SK-N-SH (cell line): ENCODE measurements at regions not wholly inside any gene's neighbourhood (a gene's known extent, or its start where the extent isn't known, plus 50 kb on each side); places are given as distances from the start of the nearest gene placed in this dataset.

ENCODE experiments used
- CTCF ChIA-PET: fragments of 300-600, 350-600 bp; formaldehyde crosslinking; extraction: SDS; loops from one replicate; lab custom pipeline; 2021; lab: Yijun Ruan, JAX
- POLR2A ChIA-PET: fragments of 350-600 bp; sonication (Branson Sonifier 250); formaldehyde crosslinking; extraction: SDS; loops from one replicate; lab custom pipeline; 2020; ENCODE audit warnings: antibody characterized with exemption, inconsistent platforms; lab: Yijun Ruan, JAX
- DNase-seq: peaks from one replicate; pipeline ENCODE4 v3.0.0; 2012
- H2AFZ ChIP-seq: fragments of 200-600 bp; sonication (generic); 2 replicates; pipeline ENCODE4 v1.8.1; 2016; ENCODE audit warnings: antibody characterized with exemption, mild to moderate bottlenecking, low read depth
- H3F3A ChIP-seq: fragments of 200-600 bp; sonication (generic); replicated peaks from 2 replicates; pipeline ENCODE3; 2016; ENCODE audit warnings: antibody characterized with exemption, mild to moderate bottlenecking; ENCODE audit not compliant: insufficient read depth
- H3K27ac ChIP-seq, 2 experiments: fragments of 200-500 bp in 1 of 2; fragments of 200-600 bp in 1 of 2; sonication (Bioruptor generic) in 1 of 2; sonication (generic), shearing (Covaris generic) in 1 of 2; 2 replicates each; pipeline versions ENCODE4 v1.5.1 to v1.6.1; 2014 to 2016; ENCODE audit warnings: low read depth in 2 of 2, inconsistent platforms in 1 of 2, low read length in 1 of 2, mild to moderate bottlenecking in 1 of 2, mixed read lengths in 1 of 2
- H3K27me3 ChIP-seq: fragments of 200-600 bp; sonication (generic), shearing (Covaris generic); 2 replicates; pipeline ENCODE4 v1.6.1; 2016; ENCODE audit warnings: mixed run types; ENCODE audit not compliant: insufficient read depth
- H3K36me3 ChIP-seq, 2 experiments: fragments of 200-500 bp in 1 of 2; fragments of 200-600 bp in 1 of 2; sonication (Bioruptor generic) in 1 of 2; sonication (generic) in 1 of 2; replicated peaks in 1 of 2; 2 replicates each; pipeline versions ENCODE3 to v1.5.1; 2014 to 2016; ENCODE audit warnings: low read length in 1 of 2, mild to moderate bottlenecking in 1 of 2; ENCODE audit not compliant: insufficient read depth in 2 of 2, control insufficient read depth in 1 of 2
- H3K4me1 ChIP-seq, 2 experiments: fragments of 200-500 bp in 1 of 2; fragments of 200-600 bp in 1 of 2; sonication (Bioruptor generic) in 1 of 2; sonication (generic), shearing (Covaris generic) in 1 of 2; 2 replicates each; pipeline versions ENCODE4 v1.5.1 to v1.6.1; 2014 to 2016; ENCODE audit warnings: low read depth in 1 of 2, low read length in 1 of 2, mixed run types in 1 of 2; ENCODE audit not compliant: insufficient read depth in 2 of 2, control insufficient read depth in 1 of 2
- H3K4me2 ChIP-seq: fragments of 200-600 bp; sonication (generic), shearing (Covaris generic); 2 replicates; pipeline ENCODE4 v1.6.1; 2017; ENCODE audit warnings: mixed run types
- H3K4me3 ChIP-seq, 2 experiments: fragments of 200-500 bp in 1 of 2; fragments of 200-600 bp in 1 of 2; sonication (Bioruptor generic) in 1 of 2; sonication (generic), shearing (Covaris generic) in 1 of 2; 2 replicates each; pipeline versions ENCODE4 v1.5.1 to v1.8.1; 2014 to 2016; ENCODE audit warnings: low read depth in 2 of 2, inconsistent platforms in 1 of 2, low read length in 1 of 2, mild to moderate bottlenecking in 1 of 2, mixed read lengths in 1 of 2, moderate library complexity in 1 of 2
- H3K79me2 ChIP-seq: fragments of 200-600 bp; sonication (generic); 2 replicates; pipeline ENCODE4 v1.8.1; 2017; ENCODE audit warnings: mild to moderate bottlenecking; ENCODE audit not compliant: insufficient read depth
- H3K9ac ChIP-seq: fragments of 200-600 bp; sonication (generic); 2 replicates; pipeline ENCODE4 v1.6.1; 2017; ENCODE audit warnings: mixed run types
- H3K9me2 ChIP-seq: fragments of 200-600 bp; sonication (generic); 2 replicates; pipeline ENCODE4 v1.6.1; 2017; ENCODE audit warnings: mixed run types
- H3K9me3 ChIP-seq: fragments of 200-600 bp; sonication (generic); 2 replicates; pipeline ENCODE4 v1.6.1; 2017; ENCODE audit warnings: mixed run types, mild to moderate bottlenecking, moderate library complexity
- H4K20me1 ChIP-seq: fragments of 200-600 bp; sonication (generic); 2 replicates; pipeline ENCODE4 v1.6.1; 2017; ENCODE audit warnings: mild to moderate bottlenecking, mixed run types; ENCODE audit not compliant: insufficient read depth
- GATA2 ChIP-seq: sonication (generic); formaldehyde crosslinking; IDR thresholded peaks from 2 replicates; pipeline ENCODE4 v1.5.0; 2020; ENCODE audit warnings: mild to moderate bottlenecking, missing genetic modification reagents
- IRF3 ChIP-seq: fragments of 150-350 bp; IDR thresholded peaks from 2 replicates; pipeline ENCODE4 v1.6.1; 2016; ENCODE audit warnings: mild to moderate bottlenecking, low read depth, low read length
- JUND ChIP-seq: IDR thresholded peaks from 2 replicates; pipeline ENCODE4 v1.4.0; 2012
- MEF2A ChIP-seq: IDR thresholded peaks from 2 replicates; pipeline ENCODE4 v1.4.0; 2012; ENCODE audit warnings: low read depth, borderline replicate concordance
- NFIC ChIP-seq: IDR thresholded peaks from 2 replicates; pipeline ENCODE4 v1.4.0; 2012; ENCODE audit warnings: borderline replicate concordance
- RAD21 ChIP-seq: IDR thresholded peaks from 2 replicates; pipeline ENCODE4 v1.6.1; 2012; ENCODE audit warnings: mild to moderate bottlenecking, low read length
- RCOR1 ChIP-seq: fragments of 150-350 bp; IDR thresholded peaks from 2 replicates; pipeline ENCODE4 v1.6.1; 2017; ENCODE audit warnings: antibody characterized with exemption, low read length
- RXRA ChIP-seq: IDR thresholded peaks from 2 replicates; pipeline ENCODE4 v1.4.0; 2012; ENCODE audit warnings: low read depth, mild to moderate bottlenecking, borderline replicate concordance
- SMC3 ChIP-seq: IDR thresholded peaks from 2 replicates; pipeline ENCODE4 v1.6.1; 2012; ENCODE audit warnings: low read depth, low read length, improper control_type of control experiment
- TCF12 ChIP-seq: IDR thresholded peaks from 2 replicates; pipeline ENCODE4 v1.4.0; 2012
- USF1 ChIP-seq: IDR thresholded peaks from 2 replicates; pipeline ENCODE4 v1.4.0; 2012; ENCODE audit warnings: low read depth, borderline replicate concordance
- WGBS: methylation state at CpG from one replicate; pipeline ENCODE4 v1.1.6; 2017; ENCODE audit warnings: low lambda C conversion rate; 5-methylcytosine and 5-hydroxymethylcytosine counted together
- TF ChIP-seq, protein P1 (sequence below): IDR thresholded peaks from 2 replicates; pipeline ENCODE4 v1.6.1; 2012; ENCODE audit warnings: mild to moderate bottlenecking, low read depth, low read length, moderate library complexity
- TF ChIP-seq, protein P2 (sequence below): fragments of 200-600 bp; sonication (generic); IDR thresholded peaks from 2 replicates; pipeline ENCODE4 v1.6.1; 2017; ENCODE audit warnings: antibody characterized with exemption, mild to moderate bottlenecking, moderate library complexity

GRCh38 chr1:73033640-73034039 is 751.3 kb upstream of the NEGR1 start:
- no peak for DNase-seq
- Histone ChIP-seq H3K9me2 (no peaks in the 10 kb centered on the region), H3K4me3 (no peak overlapping the region), H4K20me1 (no peaks in the 10 kb centered on the region), H2AFZ (no peak overlapping the region), H3K4me1 (no peaks in the 10 kb centered on the region), H3K27ac (no peak overlapping the region), H3K9ac (no peak overlapping the region), H3K79me2 (no peaks in the 10 kb centered on the region), H3K27me3 (no peaks in the 10 kb centered on the region), H3K36me3 (no peaks in the 10 kb centered on the region), H3K9me3 (no peaks in the 10 kb centered on the region), H3F3A (no peaks in the 10 kb centered on the region)
- CTCF ChIA-PET: no interaction called here
- WGBS: 46% methylated on average over 3 of the region's 3 CpGs
- POLR2A ChIA-PET: no interaction called here
- TF ChIP-seq SMC3 (no peak), GATA2 (CRISPR knock-in tag) (no peak), JUND (no peak), MEF2A (no peak), TCF12 (no peak), RAD21 (no peak), NFIC (no peak), USF1 (no peak), IRF3 (no peak), RCOR1 (no peak), RXRA (no peak)
- TF ChIP-seq, protein P1, sequence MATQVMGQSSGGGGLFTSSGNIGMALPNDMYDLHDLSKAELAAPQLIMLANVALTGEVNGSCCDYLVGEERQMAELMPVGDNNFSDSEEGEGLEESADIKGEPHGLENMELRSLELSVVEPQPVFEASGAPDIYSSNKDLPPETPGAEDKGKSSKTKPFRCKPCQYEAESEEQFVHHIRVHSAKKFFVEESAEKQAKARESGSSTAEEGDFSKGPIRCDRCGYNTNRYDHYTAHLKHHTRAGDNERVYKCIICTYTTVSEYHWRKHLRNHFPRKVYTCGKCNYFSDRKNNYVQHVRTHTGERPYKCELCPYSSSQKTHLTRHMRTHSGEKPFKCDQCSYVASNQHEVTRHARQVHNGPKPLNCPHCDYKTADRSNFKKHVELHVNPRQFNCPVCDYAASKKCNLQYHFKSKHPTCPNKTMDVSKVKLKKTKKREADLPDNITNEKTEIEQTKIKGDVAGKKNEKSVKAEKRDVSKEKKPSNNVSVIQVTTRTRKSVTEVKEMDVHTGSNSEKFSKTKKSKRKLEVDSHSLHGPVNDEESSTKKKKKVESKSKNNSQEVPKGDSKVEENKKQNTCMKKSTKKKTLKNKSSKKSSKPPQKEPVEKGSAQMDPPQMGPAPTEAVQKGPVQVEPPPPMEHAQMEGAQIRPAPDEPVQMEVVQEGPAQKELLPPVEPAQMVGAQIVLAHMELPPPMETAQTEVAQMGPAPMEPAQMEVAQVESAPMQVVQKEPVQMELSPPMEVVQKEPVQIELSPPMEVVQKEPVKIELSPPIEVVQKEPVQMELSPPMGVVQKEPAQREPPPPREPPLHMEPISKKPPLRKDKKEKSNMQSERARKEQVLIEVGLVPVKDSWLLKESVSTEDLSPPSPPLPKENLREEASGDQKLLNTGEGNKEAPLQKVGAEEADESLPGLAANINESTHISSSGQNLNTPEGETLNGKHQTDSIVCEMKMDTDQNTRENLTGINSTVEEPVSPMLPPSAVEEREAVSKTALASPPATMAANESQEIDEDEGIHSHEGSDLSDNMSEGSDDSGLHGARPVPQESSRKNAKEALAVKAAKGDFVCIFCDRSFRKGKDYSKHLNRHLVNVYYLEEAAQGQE: no peak
- TF ChIP-seq, protein P2, sequence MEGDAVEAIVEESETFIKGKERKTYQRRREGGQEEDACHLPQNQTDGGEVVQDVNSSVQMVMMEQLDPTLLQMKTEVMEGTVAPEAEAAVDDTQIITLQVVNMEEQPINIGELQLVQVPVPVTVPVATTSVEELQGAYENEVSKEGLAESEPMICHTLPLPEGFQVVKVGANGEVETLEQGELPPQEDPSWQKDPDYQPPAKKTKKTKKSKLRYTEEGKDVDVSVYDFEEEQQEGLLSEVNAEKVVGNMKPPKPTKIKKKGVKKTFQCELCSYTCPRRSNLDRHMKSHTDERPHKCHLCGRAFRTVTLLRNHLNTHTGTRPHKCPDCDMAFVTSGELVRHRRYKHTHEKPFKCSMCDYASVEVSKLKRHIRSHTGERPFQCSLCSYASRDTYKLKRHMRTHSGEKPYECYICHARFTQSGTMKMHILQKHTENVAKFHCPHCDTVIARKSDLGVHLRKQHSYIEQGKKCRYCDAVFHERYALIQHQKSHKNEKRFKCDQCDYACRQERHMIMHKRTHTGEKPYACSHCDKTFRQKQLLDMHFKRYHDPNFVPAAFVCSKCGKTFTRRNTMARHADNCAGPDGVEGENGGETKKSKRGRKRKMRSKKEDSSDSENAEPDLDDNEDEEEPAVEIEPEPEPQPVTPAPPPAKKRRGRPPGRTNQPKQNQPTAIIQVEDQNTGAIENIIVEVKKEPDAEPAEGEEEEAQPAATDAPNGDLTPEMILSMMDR: no peak
- TF ChIP-seq, all 33 proteins: peak for 0
- no peak overlapping the region for H3K4me2 ChIP-seq
